ENCODE measurements at regions not wholly inside any gene's neighbourhood (a gene's known extent, or its start where the extent isn't known, plus 50 kb on each side); places are given as distances from the start of the nearest gene placed in this dataset.

GRCh38 chr7:34385384-34385783 is 272.6 kb upstream of the NPSR1 start:
- H3K4me3 ChIP-seq: no peak overlapping the region
- no peak overlapping the region for H3K27ac ChIP-seq (replicated peaks in 1 of 4)
- 54% methylated on average over 1 of the region's 1 CpG for WGBS
- no peak for DNase-seq (ENCODE audit: extremely low spot score)
- peaks cover 0 to 12% (median 5%) of the 10 kb centered on the region in 4 donors for H3K9me3 ChIP-seq
- no peaks in the 10 kb centered on the region for H3K4me1 ChIP-seq
- no peak for TF ChIP-seq POLR2AphosphoS5 (IDR thresholded peaks at IDR 0.05)
- no peak for TF ChIP-seq POLR2A (IDR thresholded peaks at IDR 0.05; ENCODE audit: low read depth)
- no peak for TF ChIP-seq EP300 (IDR thresholded peaks at IDR 0.05)
- no peak for TF ChIP-seq CTCF (IDR thresholded peaks at IDR 0.05)
- H3K36me3 ChIP-seq: no peaks in the 10 kb centered on the region
- H3K27me3 ChIP-seq: no peaks in the 10 kb centered on the region
- intact Hi-C loops (cut with DNase I): no loop called here

GRCh38 chr7:34389332-34390078 is 268.5 kb upstream of the NPSR1 start:
- no peak for DNase-seq (ENCODE audit: extremely low spot score)

GRCh38 chr7:34390103-34390502 is 267.9 kb upstream of the NPSR1 start:
- 64% methylated on average over 1 of the region's 1 CpG for WGBS
- H3K4me1 ChIP-seq: no peaks in the 10 kb centered on the region

More at GRCh38 chr7:34389332-34390078, 268.5 kb upstream of the NPSR1 start:
- Histone ChIP-seq H3K4me1 (no peaks in the 10 kb centered on the region), H3K27ac (replicated peaks in 1 of 4) (no peak overlapping the region), H3K36me3 (no peaks in the 10 kb centered on the region), H3K4me3 (no peak overlapping the region), H3K27me3 (no peaks in the 10 kb centered on the region), H3K9me3 (no peaks in the 10 kb centered on the region)
- intact Hi-C loops (cut with DNase I): no loop called here
- 75% methylated on average over 7 of the region's 7 CpGs for WGBS
- TF ChIP-seq POLR2AphosphoS5 (IDR thresholded peaks at IDR 0.05) (no peak), POLR2A (IDR thresholded peaks at IDR 0.05; ENCODE audit: low read depth) (no peak), EP300 (IDR thresholded peaks at IDR 0.05) (no peak), CTCF (IDR thresholded peaks at IDR 0.05) (no peak)

GRCh38 chr7:34392972-34393371 is 265.0 kb upstream of the NPSR1 start:
- Histone ChIP-seq H3K36me3 (no peaks in the 10 kb centered on the region), H3K4me3 (no peak overlapping the region), H3K27me3 (no peaks in the 10 kb centered on the region), H3K9me3 (no peaks in the 10 kb centered on the region), H3K4me1 (no peaks in the 10 kb centered on the region), H3K27ac (replicated peaks in 1 of 4) (no peak overlapping the region)
- TF ChIP-seq POLR2A (IDR thresholded peaks at IDR 0.05; ENCODE audit: low read depth): no peak
- no peak for TF ChIP-seq EP300 (IDR thresholded peaks at IDR 0.05)
- no peak for TF ChIP-seq CTCF (IDR thresholded peaks at IDR 0.05)
- TF ChIP-seq POLR2AphosphoS5 (IDR thresholded peaks at IDR 0.05): no peak
- intact Hi-C loops (cut with DNase I): no loop called here
- DNase-seq (ENCODE audit: extremely low spot score): no peak

More at GRCh38 chr7:34390103-34390502, 267.9 kb upstream of the NPSR1 start:
- TF ChIP-seq CTCF (IDR thresholded peaks at IDR 0.05) (no peak), POLR2A (IDR thresholded peaks at IDR 0.05; ENCODE audit: low read depth) (no peak), EP300 (IDR thresholded peaks at IDR 0.05) (no peak), POLR2AphosphoS5 (IDR thresholded peaks at IDR 0.05) (no peak)
- intact Hi-C loops (cut with DNase I): no loop called here
- Histone ChIP-seq H3K27ac (replicated peaks in 1 of 4) (no peak overlapping the region), H3K27me3 (no peaks in the 10 kb centered on the region), H3K4me3 (no peak overlapping the region), H3K9me3 (no peaks in the 10 kb centered on the region), H3K36me3 (no peaks in the 10 kb centered on the region)
- DNase-seq (ENCODE audit: extremely low spot score): no peak

Data from esophagus muscularis mucosa (tissue), 4 donors.